HepG2 (cell line): ENCODE measurements at regions not wholly inside any gene's neighbourhood (a gene's known extent, or its start where the extent isn't known, plus 50 kb on each side); places are given as distances from the start of the nearest gene placed in this dataset.

Experiments used
- BCL6 ChIP-seq: IDR thresholded peaks from 2 replicates; pipeline ENCODE4 v1.6.1; 2016; ENCODE audit warnings: missing genetic modification reagents, missing compliant biosample characterization
- CBX5 ChIP-seq: sonication (generic); formaldehyde crosslinking; IDR thresholded peaks from 2 replicates; pipeline ENCODE4 v1.4.0; 2020; ENCODE audit warnings: missing genetic modification reagents, borderline replicate concordance
- CEBPB ChIP-seq: IDR thresholded peaks from 2 replicates; pipeline ENCODE4 v1.6.1; 2011; ENCODE audit warnings: low read depth, low read length, improper control_type of control experiment, borderline replicate concordance
- CEBPG ChIP-seq: IDR thresholded peaks from 2 replicates; pipeline ENCODE4 v1.6.1; 2016
- FOXP1 ChIP-seq, 2 experiments: fragments of 450-650 bp in 1 of 2; IDR thresholded peaks; 2 replicates each; pipeline ENCODE4 v1.6.1; 2017 to 2018; ENCODE audit warnings: antibody characterized with exemption in 1 of 2
- HIC2 ChIP-seq: sonication (generic); formaldehyde crosslinking; IDR thresholded peaks from 2 replicates; pipeline ENCODE4 v1.9.0; 2022; ENCODE audit warnings: low read depth, missing genetic modification reagents
- HNF4A ChIP-seq: sonication (generic); formaldehyde crosslinking; IDR thresholded peaks from 2 replicates; pipeline ENCODE4 v1.4.0; 2020; ENCODE audit warnings: missing genetic modification reagents
- MIXL1 ChIP-seq: IDR thresholded peaks from 2 replicates; pipeline ENCODE4 v1.6.1; 2016
- NR2F6 ChIP-seq, 2 experiments: IDR thresholded peaks; 2 replicates each; pipeline ENCODE4 v1.6.1; 2016; ENCODE audit warnings: antibody characterized with exemption in 1 of 2, mild to moderate bottlenecking in 1 of 2
- PAXIP1 ChIP-seq: sonication (generic); formaldehyde crosslinking; conservative IDR thresholded peaks from 2 replicates; pipeline ENCODE4 v1.4.0; 2020; ENCODE audit warnings: mild to moderate bottlenecking, missing genetic modification reagents, moderate library complexity
- PRPF4 ChIP-seq: fragments of 200-400 bp; formaldehyde crosslinking; IDR thresholded peaks from 2 replicates; pipeline ENCODE4 v1.6.1; 2016; ENCODE audit warnings: low read length, low read depth; ENCODE audit not compliant: poor library complexity, severe bottlenecking
- RCOR2 ChIP-seq: IDR thresholded peaks from 2 replicates; pipeline ENCODE4 v1.6.1; 2016; ENCODE audit warnings: missing biosample characterization, missing genetic modification reagents
- ZBTB33 ChIP-seq: sonication (generic); formaldehyde crosslinking; IDR thresholded peaks from 2 replicates; pipeline ENCODE4 v1.4.0; 2020; ENCODE audit warnings: missing genetic modification reagents
- ZFP62 ChIP-seq: sonication (generic); formaldehyde crosslinking; IDR thresholded peaks from 2 replicates; pipeline ENCODE4 v1.4.0; 2020; ENCODE audit warnings: missing genetic modification reagents
- ZFYVE20 ChIP-seq: sonication (generic); formaldehyde crosslinking; IDR thresholded peaks from 2 replicates; pipeline ENCODE4 v1.8.0; 2023; ENCODE audit warnings: low read depth, mild to moderate bottlenecking, moderate library complexity, missing genetic modification reagents, borderline replicate concordance
- ZNF354B ChIP-seq: sonication (generic); formaldehyde crosslinking; IDR thresholded peaks from 2 replicates; pipeline ENCODE4 v1.8.0; 2022; ENCODE audit warnings: mild to moderate bottlenecking, missing genetic modification reagents
- ZNF569 ChIP-seq: sonication (generic); formaldehyde crosslinking; IDR thresholded peaks from 2 replicates; pipeline ENCODE4 v1.5.0; 2020; ENCODE audit warnings: mild to moderate bottlenecking, missing genetic modification reagents, moderate library complexity, borderline replicate concordance
- ZNF747 ChIP-seq: sonication (generic); formaldehyde crosslinking; IDR thresholded peaks from 2 replicates; pipeline ENCODE4 v1.8.1; 2023; ENCODE audit warnings: missing genetic modification reagents, mild to moderate bottlenecking, borderline replicate concordance
- ZSCAN30 ChIP-seq: sonication (generic); formaldehyde crosslinking; IDR thresholded peaks from 2 replicates; pipeline ENCODE4 v1.5.0; 2020; ENCODE audit warnings: mild to moderate bottlenecking, missing genetic modification reagents
- ZSCAN5A ChIP-seq: sonication (generic); formaldehyde crosslinking; IDR thresholded peaks from 2 replicates; pipeline ENCODE4 v1.8.0; 2022; ENCODE audit warnings: mild to moderate bottlenecking, missing genetic modification reagents, borderline replicate concordance
- TF ChIP-seq, protein P1 (sequence below): sonication (generic); formaldehyde crosslinking; IDR thresholded peaks from 2 replicates; pipeline ENCODE4 v1.5.1; 2020; ENCODE audit warnings: mild to moderate bottlenecking, missing genetic modification reagents, borderline replicate concordance

DNA sequence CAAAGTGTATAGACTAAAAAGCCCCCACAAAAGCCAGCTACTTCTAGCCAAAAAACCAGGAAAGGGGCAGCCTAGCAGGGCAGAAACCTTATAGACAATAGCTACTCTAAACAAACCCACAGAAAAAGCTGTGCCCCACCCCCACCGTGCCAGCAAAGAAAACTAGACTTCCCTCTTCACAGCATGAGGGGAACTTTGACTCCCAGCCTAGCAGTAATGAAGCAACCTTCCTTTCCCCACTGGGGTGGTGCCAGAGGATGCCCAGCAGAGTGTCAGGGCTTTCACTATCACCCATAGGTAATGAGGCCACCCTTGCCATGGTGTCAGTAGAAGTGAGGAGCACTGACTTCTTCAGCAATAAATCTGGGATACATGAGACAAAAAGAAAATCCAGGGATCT lies 99.0 kb upstream of the LGSN start (continued):
- peak; percentile 93 for TF ChIP-seq HIC2 (CRISPR knock-in tag)
- peak; percentile 83 for TF ChIP-seq HNF4A (CRISPR knock-in tag)
- no peak for TF ChIP-seq NR2F6 (IDR thresholded peaks at IDR 0.05)
- TF ChIP-seq NR2F6 (CRISPR knock-in tag; IDR thresholded peaks at IDR 0.05): peak; percentile 33; the same call in 1 of the 2 replicates
- TF ChIP-seq ZSCAN5A (CRISPR knock-in tag): peak; percentile 76; the same call in 1 of the 2 replicates
- TF ChIP-seq ZFP62 (CRISPR knock-in tag): no peak
- TF ChIP-seq RCOR2 (CRISPR knock-in tag): peak; percentile 62; the same call in 1 of the 2 replicates
- peak; percentile 69 for TF ChIP-seq PAXIP1 (CRISPR knock-in tag)
- TF ChIP-seq BCL6 (CRISPR knock-in tag): 0 out of 2 replicates have a peak, but pooled peaks have one; percentile 10
- no peak for TF ChIP-seq ZFYVE20 (CRISPR knock-in tag)
- 0 out of 2 replicates have a peak, but pooled peaks have one; percentile 28 for TF ChIP-seq ZBTB33 (CRISPR knock-in tag)
- peak; percentile 79 for TF ChIP-seq PRPF4
- no peak for TF ChIP-seq FOXP1 (IDR thresholded peaks at IDR 0.05)
- 0 out of 2 replicates have a peak, but pooled peaks have one; percentile 9 for TF ChIP-seq FOXP1 (CRISPR knock-in tag; IDR thresholded peaks at IDR 0.05)
- no peak for TF ChIP-seq ZNF747 (CRISPR knock-in tag)
- TF ChIP-seq ZNF569 (CRISPR knock-in tag): no peak
- TF ChIP-seq CBX5 (CRISPR knock-in tag): no peak
- TF ChIP-seq, protein P1, sequence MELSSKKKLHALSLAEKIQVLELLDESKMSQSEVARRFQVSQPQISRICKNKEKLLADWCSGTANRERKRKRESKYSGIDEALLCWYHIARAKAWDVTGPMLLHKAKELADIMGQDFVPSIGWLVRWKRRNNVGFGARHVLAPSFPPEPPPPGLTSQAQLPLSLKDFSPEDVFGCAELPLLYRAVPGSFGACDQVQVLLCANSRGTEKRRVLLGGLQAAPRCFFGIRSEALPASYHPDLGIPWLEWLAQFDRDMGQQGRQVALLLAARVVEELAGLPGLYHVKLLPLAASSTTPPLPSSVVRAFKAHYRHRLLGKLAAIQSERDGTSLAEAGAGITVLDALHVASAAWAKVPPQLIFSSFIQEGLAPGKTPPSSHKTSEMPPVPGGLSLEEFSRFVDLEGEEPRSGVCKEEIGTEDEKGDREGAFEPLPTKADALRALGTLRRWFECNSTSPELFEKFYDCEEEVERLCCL (CRISPR knock-in tag): no peak
- TF ChIP-seq ZNF354B (CRISPR knock-in tag): 0 out of 2 replicates have a peak, but pooled peaks have one; percentile 22
- TF ChIP-seq CEBPG (CRISPR knock-in tag): peak; percentile 86
- 0 out of 2 replicates have a peak, but pooled peaks have one; percentile 43 for TF ChIP-seq MIXL1
- peak; percentile 85 for TF ChIP-seq CEBPB
- TF ChIP-seq ZSCAN30 (CRISPR knock-in tag): no peak
